ENCODE measurements at regions not wholly inside any gene's neighbourhood (a gene's known extent, or its start where the extent isn't known, plus 50 kb on each side); places are given as distances from the start of the nearest gene placed in this dataset.
"Not testable (repeated sequence)": the region's sequence is repeated elsewhere in the genome, so short reads cannot be mapped to it uniquely, and the experiment has no call there.

DNA sequence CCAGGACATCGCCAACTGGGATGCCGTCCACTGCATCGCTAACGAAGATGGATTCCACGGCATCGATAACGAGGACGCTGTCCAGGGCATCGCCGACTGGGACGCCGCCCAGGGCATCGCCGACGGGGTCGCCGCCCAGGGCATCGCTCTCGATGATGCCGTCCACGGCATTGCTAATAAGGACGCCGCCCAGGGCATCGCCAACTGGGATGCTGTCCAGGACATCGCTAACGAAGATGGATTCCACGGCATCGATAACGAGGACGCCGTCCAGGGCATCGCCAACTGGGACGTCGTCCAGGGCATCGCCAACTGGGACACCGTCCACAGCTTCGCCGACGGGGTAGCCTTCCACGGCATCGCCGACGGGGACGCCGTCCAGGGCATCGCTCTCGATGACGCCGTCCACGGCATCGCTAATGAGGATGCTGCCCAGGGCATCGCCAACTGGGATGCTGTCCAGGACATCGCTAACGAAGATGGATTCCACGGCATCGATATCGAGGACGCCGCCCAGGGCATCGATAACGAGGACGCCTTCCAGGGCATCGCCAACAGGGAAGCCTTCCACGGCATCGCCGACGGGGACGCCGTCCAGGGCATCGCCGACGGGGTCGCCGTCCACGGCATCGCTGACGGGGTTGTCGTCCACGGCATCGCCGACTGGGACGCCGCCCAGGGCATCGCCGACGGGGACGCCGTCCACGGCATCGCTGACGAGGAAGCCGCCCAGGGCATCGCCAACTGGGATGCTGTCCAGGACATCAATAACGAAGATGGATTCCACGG lies 948.4 kb downstream of the TUBA3C start:
- Mint-ChIP-seq H3K9me3 (no peaks in the 10 kb centered on the region), H3K36me3 (no peaks in the 10 kb centered on the region), H3K4me1 (no peaks in the 10 kb centered on the region), H3K27ac (no peak overlapping the region), H3K27me3 (no peaks in the 10 kb centered on the region), H3K4me3 (no peak overlapping the region)
- DNase-seq (no peak), ATAC-seq (ENCODE audit: low read depth) (no peak)
- POLR2A ChIA-PET, result no interaction called here

- ATAC-seq (ENCODE audit: low read depth) (no peak), DNase-seq (no peak)
- no peaks in the 10 kb centered on the region for H3K4me1 Mint-ChIP-seq
- H3K36me3 Mint-ChIP-seq, result no peaks in the 10 kb centered on the region
- H3K27me3 Mint-ChIP-seq, result no peaks in the 10 kb centered on the region
- H3K27ac Mint-ChIP-seq, result no peak overlapping the region
- POLR2A ChIA-PET, result no interaction called here
- no peak overlapping the region for H3K4me3 Mint-ChIP-seq
- no peaks in the 10 kb centered on the region for H3K9me3 Mint-ChIP-seq
Observed at GRCh38 chr13:18232298-18232993, 949.2 kb downstream of the TUBA3C start.

GRCh38 chr13:18224411-18224810 lies 957.2 kb downstream of the TUBA3C start:
- H3K4me1 Mint-ChIP-seq; H3K36me3 Mint-ChIP-seq; H3K27ac Mint-ChIP-seq; H3K4me3 Mint-ChIP-seq; DNase-seq; POLR2A ChIA-PET; H3K9me3 Mint-ChIP-seq; H3K27me3 Mint-ChIP-seq; ATAC-seq (ENCODE audit: low read depth): not testable (repeated sequence)

- peaks cover 16% of the 10 kb centered on the region for H3K9me3 Mint-ChIP-seq
- POLR2A ChIA-PET, H3K27me3 Mint-ChIP-seq, H3K27ac Mint-ChIP-seq, H3K36me3 Mint-ChIP-seq, H3K4me1 Mint-ChIP-seq, DNase-seq, H3K4me3 Mint-ChIP-seq: not testable (repeated sequence)
- ATAC-seq (ENCODE audit: low read depth), result peak; percentile 32
Observed at GRCh38 chr13:18214689-18215088, 966.9 kb downstream of the TUBA3C start.

- H3K36me3 Mint-ChIP-seq; H3K4me3 Mint-ChIP-seq; H3K27me3 Mint-ChIP-seq; DNase-seq; ATAC-seq (ENCODE audit: low read depth); H3K4me1 Mint-ChIP-seq; POLR2A ChIA-PET; H3K27ac Mint-ChIP-seq: not testable (repeated sequence)
- peaks cover 12% of the 10 kb centered on the region for H3K9me3 Mint-ChIP-seq
Observed at GRCh38 chr13:18213511-18213910, 968.1 kb downstream of the TUBA3C start.

GRCh38 chr13:18212873-18213272 lies 968.8 kb downstream of the TUBA3C start:
- H3K4me1 Mint-ChIP-seq, result no peaks in the 10 kb centered on the region
- ATAC-seq (ENCODE audit: low read depth), result no peak
- peaks cover 12% of the 10 kb centered on the region for H3K9me3 Mint-ChIP-seq
- no peaks in the 10 kb centered on the region for H3K36me3 Mint-ChIP-seq
- H3K27ac Mint-ChIP-seq, result no peak overlapping the region
- H3K4me3 Mint-ChIP-seq, result no peak overlapping the region
- DNase-seq, result no peak
- POLR2A ChIA-PET, result no interaction called here
- no peaks in the 10 kb centered on the region for H3K27me3 Mint-ChIP-seq

GRCh38 chr13:18211752-18212560 lies 969.7 kb downstream of the TUBA3C start:
- H3K4me3 Mint-ChIP-seq, H3K27ac Mint-ChIP-seq, DNase-seq, H3K36me3 Mint-ChIP-seq, H3K9me3 Mint-ChIP-seq, POLR2A ChIA-PET, H3K4me1 Mint-ChIP-seq, H3K27me3 Mint-ChIP-seq: not testable (repeated sequence)
- ATAC-seq (ENCODE audit: low read depth), result peak; percentile 78

DNA sequence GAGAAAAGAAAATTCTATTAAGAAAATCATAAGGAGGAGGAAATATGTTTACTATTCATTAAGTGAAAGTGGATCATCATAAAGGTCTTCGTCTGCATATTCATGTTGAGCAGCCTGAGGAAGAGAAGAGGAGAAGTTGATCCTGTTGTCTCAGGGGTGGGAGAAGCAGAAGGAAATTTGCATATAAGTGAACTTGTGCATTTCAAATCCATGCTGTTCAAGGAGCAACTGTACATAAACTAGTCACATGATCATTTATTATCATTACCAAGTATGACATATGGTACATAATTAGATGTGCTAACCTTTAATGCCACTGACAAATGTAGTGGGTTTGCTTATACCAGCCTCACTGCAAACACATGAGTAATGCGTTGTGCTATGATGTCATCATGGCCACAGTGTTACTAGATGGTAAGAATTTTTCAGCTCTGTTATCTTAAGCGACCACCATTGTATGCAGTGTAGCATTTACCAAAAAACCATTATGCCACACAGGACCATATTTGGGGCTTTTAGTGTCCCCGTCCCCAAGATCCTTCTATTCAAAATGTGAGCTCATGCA lies 976.9 kb downstream of the TUBA3C start:
- POLR2A ChIA-PET; H3K4me3 Mint-ChIP-seq; H3K36me3 Mint-ChIP-seq; H3K9me3 Mint-ChIP-seq; H3K4me1 Mint-ChIP-seq; DNase-seq; H3K27me3 Mint-ChIP-seq; ATAC-seq (ENCODE audit: low read depth); H3K27ac Mint-ChIP-seq: not testable (repeated sequence)

GRCh38 chr13:18195365-18195678 lies 986.3 kb downstream of the TUBA3C start:
- POLR2A ChIA-PET, H3K36me3 Mint-ChIP-seq, H3K4me3 Mint-ChIP-seq, H3K27ac Mint-ChIP-seq, H3K27me3 Mint-ChIP-seq, H3K4me1 Mint-ChIP-seq, DNase-seq, H3K9me3 Mint-ChIP-seq: not testable (repeated sequence)
- peak; percentile 26 for ATAC-seq (ENCODE audit: low read depth)

DNA sequence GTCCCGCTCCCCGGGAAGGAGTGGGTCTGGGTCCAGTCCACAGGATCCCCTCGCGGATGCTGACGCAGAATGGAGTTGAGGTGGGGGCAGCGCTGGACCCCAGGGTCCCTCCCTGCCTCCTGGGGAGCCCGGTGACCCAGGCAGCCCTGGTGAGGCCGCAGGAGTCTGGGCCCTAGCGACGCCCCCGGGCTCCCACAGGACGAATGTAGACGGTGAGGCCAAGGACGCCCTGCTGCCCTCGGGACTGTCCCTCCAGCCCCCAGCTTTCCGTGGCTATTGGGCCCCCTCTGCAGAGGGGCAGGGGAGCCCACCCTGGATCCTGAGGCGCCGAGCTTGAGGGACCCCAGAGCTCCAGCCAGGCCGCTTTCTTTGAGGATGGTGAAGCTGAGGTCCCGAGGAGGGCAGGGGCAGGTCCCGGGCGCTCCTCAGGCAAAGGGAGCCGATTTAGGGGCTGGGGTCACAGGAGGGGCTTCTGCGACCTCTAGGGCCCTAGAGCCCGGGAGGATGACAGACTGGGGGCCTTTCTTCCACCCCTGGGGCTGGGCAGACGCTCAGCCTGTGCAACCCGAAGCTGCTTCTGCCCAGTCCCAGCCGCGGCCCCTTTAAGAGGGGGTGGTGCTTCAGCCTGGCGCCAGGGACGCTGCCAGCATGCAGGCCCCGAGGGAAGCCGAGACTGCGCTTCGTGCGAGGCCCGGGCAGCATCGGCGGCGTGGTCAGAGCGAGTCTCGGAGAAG lies 986.8 kb downstream of the TUBA3C start:
- DNase-seq; H3K27me3 Mint-ChIP-seq; H3K4me3 Mint-ChIP-seq; POLR2A ChIA-PET; H3K27ac Mint-ChIP-seq; H3K36me3 Mint-ChIP-seq; ATAC-seq (ENCODE audit: low read depth); H3K4me1 Mint-ChIP-seq; H3K9me3 Mint-ChIP-seq: not testable (repeated sequence)

- H3K4me3 Mint-ChIP-seq; DNase-seq; H3K4me1 Mint-ChIP-seq; ATAC-seq (ENCODE audit: low read depth); POLR2A ChIA-PET; H3K36me3 Mint-ChIP-seq; H3K27ac Mint-ChIP-seq; H3K27me3 Mint-ChIP-seq; H3K9me3 Mint-ChIP-seq: not testable (repeated sequence)
Observed at GRCh38 chr13:18194104-18194503, 987.5 kb downstream of the TUBA3C start.

All from activated naive CD8-positive, alpha-beta T cell treated with anti-CD3 and anti-CD28 coated beads, Interleukin-2, amount 10 ng/mL, durations not matched to agents 7 days and 5 days (primary cell).